Uterus (tissue), 3 donors: ENCODE measurements at regions not wholly inside any gene's neighbourhood (a gene's known extent, or its start where the extent isn't known, plus 50 kb on each side); places are given as distances from the start of the nearest gene placed in this dataset.
A peak's percentile ranks its signal among the peaks of the same experiment; 100 is the strongest.

ENCODE experiments used
- DNase-seq, 2 donors: peaks; one replicate each; pipeline ENCODE4 v3.0.0-alpha.2; 2019 to 2020
- H3K27ac ChIP-seq, 2 donors: fragments of 200-600 bp; sonication (generic); 1 replicate in 1 of 2; 2 replicates in 1 of 2; pipeline ENCODE4 v1.5.1; 2016 to 2018
- H3K27me3 ChIP-seq, 2 donors: fragments of 200-600 bp; sonication (generic); one replicate each; pipeline ENCODE4 v1.5.1; 2018 to 2019; ENCODE audit warnings: control low read depth in 1 of 2
- H3K36me3 ChIP-seq, 2 donors: fragments of 200-600 bp; sonication (generic); one replicate each; pipeline ENCODE4 v1.5.1; 2019; ENCODE audit warnings: control low read depth in 1 of 2
- H3K4me1 ChIP-seq, 2 donors: fragments of 200-600 bp; sonication (generic); one replicate each; pipeline ENCODE4 v1.5.1; 2018 to 2019; ENCODE audit warnings: control low read depth in 1 of 2
- H3K4me3 ChIP-seq, 2 donors: fragments of 200-600 bp; sonication (generic); 1 replicate in 1 of 2; 2 replicates in 1 of 2; pipeline ENCODE4 v1.5.1; 2018 to 2019; ENCODE audit warnings: mild to moderate bottlenecking in 1 of 2
- H3K9me3 ChIP-seq, 2 donors: fragments of 200-600 bp; sonication (generic); one replicate each; pipeline ENCODE4 v1.5.1; 2019; ENCODE audit warnings: control low read depth in 1 of 2
- POLR2A ChIP-seq, 2 donors: fragments of 450-650 bp; IDR thresholded peaks; one replicate each; pipeline ENCODE4 v1.6.1; 2016; ENCODE audit warnings: antibody characterized with exemption in 2 of 2, mild to moderate bottlenecking in 1 of 2, moderate library complexity in 1 of 2
- intact Hi-C: fragments of 100-400 bp; cut with DNase I; formaldehyde crosslinking; loops from one replicate; pipeline ENCODE4 v1.15.1; 2023; ENCODE audit warnings: low total_unique reads
- TF ChIP-seq, protein P1 (sequence below), 4 experiments: fragments of 200-600 bp in 2 of 4; fragments of 450-650 bp in 2 of 4; sonication (generic) in 2 of 4; IDR thresholded peaks; one replicate each; pipeline ENCODE4 v1.5.1; 2016 to 2019; ENCODE audit warnings: antibody characterized with exemption in 4 of 4, mild to moderate bottlenecking in 2 of 4, moderate library complexity in 1 of 4
- donor health status: DM: yes; HTN: yes; CAD: no.

DNA sequence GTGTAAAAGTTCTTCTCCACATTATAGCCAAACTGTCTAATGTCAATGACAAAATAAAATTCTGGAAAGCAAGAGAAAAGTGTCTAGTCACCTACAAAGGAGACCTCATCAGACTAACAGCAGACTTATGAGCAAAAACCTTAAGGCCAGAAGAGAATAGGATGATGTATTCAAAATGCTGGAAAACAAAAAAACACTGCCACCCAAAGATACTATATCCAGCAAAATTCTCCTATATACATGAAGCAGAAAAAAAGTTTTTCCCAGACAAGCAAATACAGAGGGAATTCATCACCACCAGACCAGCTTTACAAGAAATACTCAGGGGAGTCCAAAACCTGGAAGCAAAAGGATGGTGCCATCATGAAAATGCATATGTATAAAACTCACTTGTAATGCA is 755.6 kb upstream of the CITED2 start:
- Histone ChIP-seq H3K4me1 (no peaks in the 10 kb centered on the region), H3K27me3 (no peaks in the 10 kb centered on the region), H3K4me3 (no peak overlapping the region), H3K9me3 (peaks cover 0 to 11% of the 10 kb centered on the region in 2 donors), H3K27ac (no peak overlapping the region), H3K36me3 (no peaks in the 10 kb centered on the region)
- no peak for DNase-seq
- no peak for TF ChIP-seq POLR2A (IDR thresholded peaks at IDR 0.05)
- TF ChIP-seq, protein P1, sequence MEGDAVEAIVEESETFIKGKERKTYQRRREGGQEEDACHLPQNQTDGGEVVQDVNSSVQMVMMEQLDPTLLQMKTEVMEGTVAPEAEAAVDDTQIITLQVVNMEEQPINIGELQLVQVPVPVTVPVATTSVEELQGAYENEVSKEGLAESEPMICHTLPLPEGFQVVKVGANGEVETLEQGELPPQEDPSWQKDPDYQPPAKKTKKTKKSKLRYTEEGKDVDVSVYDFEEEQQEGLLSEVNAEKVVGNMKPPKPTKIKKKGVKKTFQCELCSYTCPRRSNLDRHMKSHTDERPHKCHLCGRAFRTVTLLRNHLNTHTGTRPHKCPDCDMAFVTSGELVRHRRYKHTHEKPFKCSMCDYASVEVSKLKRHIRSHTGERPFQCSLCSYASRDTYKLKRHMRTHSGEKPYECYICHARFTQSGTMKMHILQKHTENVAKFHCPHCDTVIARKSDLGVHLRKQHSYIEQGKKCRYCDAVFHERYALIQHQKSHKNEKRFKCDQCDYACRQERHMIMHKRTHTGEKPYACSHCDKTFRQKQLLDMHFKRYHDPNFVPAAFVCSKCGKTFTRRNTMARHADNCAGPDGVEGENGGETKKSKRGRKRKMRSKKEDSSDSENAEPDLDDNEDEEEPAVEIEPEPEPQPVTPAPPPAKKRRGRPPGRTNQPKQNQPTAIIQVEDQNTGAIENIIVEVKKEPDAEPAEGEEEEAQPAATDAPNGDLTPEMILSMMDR (IDR thresholded peaks at IDR 0.05), result no peak
- intact Hi-C loops, result no loop called here

DNA sequence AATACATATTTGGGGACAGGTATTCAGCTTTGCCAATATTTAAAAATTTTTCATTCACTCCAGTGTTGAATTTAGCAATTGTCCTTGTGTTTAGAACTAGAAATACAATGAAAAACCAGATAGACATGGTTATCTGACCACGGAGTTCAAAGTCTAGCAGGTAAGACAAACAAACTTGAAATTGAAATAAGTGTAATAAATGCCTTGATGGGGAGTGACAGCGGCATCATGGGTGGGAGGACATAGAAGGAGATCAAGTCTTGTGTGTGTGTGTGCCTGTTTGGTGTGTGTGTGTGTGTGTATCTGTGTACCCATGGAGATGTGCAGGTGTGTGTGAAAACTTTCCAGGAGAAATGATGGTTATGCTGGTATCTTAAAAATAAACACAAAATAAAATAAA is 750.0 kb upstream of the CITED2 start:
- intact Hi-C loops, result no loop called here
- DNase-seq, result no peak
- H3K27ac ChIP-seq, result no peak overlapping the region
- H3K36me3 ChIP-seq, result no peaks in the 10 kb centered on the region
- TF ChIP-seq, protein P1 (IDR thresholded peaks at IDR 0.05), result no peak
- no peak for TF ChIP-seq POLR2A (IDR thresholded peaks at IDR 0.05)
- H3K4me1 ChIP-seq, result no peaks in the 10 kb centered on the region
- H3K27me3 ChIP-seq, result no peaks in the 10 kb centered on the region
- no peak overlapping the region for H3K4me3 ChIP-seq
- no peaks in the 10 kb centered on the region for H3K9me3 ChIP-seq

DNA sequence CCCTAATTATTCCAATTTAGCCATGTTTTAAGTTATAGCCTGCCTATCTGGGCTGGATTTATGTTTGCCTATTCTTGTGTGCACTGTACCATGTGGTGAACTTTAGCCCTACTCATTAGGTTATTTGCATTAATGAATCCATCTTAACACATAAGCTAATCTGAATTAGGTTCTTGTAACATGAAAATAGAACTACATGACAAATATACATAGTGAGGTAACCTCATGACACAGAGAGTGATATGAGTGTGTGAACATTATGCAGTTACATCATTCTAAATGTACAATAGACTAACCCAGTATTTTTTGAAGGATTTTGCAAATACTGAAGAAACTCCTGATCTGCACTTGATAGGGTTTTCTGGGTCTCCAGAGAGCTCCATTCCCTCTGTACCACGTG is 733.7 kb upstream of the CITED2 start:
- Histone ChIP-seq H3K4me1 (no peaks in the 10 kb centered on the region), H3K27me3 (no peaks in the 10 kb centered on the region), H3K4me3 (no peak overlapping the region), H3K9me3 (no peaks in the 10 kb centered on the region), H3K27ac (no peak overlapping the region), H3K36me3 (no peaks in the 10 kb centered on the region)
- TF ChIP-seq, protein P1 (IDR thresholded peaks at IDR 0.05), result no peak
- no peak for TF ChIP-seq POLR2A (IDR thresholded peaks at IDR 0.05)
- no peak for DNase-seq
- intact Hi-C loops, result no loop called here

DNA sequence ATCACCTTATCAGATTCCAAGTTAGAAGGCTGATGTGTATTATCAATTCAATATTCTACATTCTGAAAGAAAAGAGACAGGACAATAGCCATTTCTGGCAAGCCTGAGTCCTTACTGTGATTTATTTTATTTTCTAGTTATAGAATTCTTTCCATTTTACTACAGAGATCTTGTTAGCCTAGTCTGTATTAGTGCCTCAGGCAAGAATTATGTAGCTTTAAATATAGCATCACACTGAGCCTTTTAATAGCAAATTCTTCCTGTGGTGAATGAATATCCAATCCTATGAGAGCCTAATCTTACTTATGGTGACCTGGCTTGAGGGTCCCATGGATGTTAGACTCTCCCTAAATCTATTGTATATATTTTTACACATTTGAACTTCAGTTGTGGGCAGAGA is 732.8 kb upstream of the CITED2 start:
- DNase-seq, result no peak
- intact Hi-C loops, result no loop called here
- TF ChIP-seq POLR2A (IDR thresholded peaks at IDR 0.05), result no peak
- TF ChIP-seq, protein P1 (IDR thresholded peaks at IDR 0.05), result no peak
- Histone ChIP-seq H3K27me3 (no peaks in the 10 kb centered on the region), H3K4me3 (no peak overlapping the region), H3K9me3 (no peaks in the 10 kb centered on the region), H3K27ac (no peak overlapping the region), H3K36me3 (no peaks in the 10 kb centered on the region), H3K4me1 (no peaks in the 10 kb centered on the region)

DNA sequence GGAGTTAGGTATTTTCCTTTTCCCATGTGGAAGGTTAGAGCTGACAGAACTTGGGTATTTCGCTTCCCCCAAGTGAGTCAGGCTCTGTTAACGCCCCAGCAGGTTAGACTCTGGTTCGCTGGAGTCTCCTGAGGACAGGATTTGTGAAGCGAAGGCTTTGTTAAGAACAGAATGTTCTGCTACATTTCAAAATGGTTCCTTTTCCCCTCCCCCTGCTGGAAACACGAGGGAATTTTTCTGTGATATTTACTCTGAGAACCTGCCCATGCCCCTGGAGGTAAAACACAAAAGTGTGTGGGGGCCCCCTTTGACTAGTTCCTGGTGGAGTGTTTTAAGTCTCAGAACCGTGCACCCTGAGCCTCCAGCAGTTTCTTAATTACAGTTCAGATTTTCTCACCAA is 731.4 kb upstream of the CITED2 start:
- peak in 1 of 2 donors; percentile 22 for DNase-seq
- Histone ChIP-seq H3K36me3 (no peaks in the 10 kb centered on the region), H3K9me3 (no peaks in the 10 kb centered on the region), H3K4me3 (no peak overlapping the region), H3K4me1 (no peaks in the 10 kb centered on the region), H3K27me3 (no peaks in the 10 kb centered on the region), H3K27ac (no peak overlapping the region)
- intact Hi-C loops, result no loop called here
- no peak for TF ChIP-seq POLR2A (IDR thresholded peaks at IDR 0.05)
- TF ChIP-seq, protein P1 (IDR thresholded peaks at IDR 0.05), result peak in 1 of 4 experiments; percentile 19
